ENCODE measurements at regions not wholly inside any gene's neighbourhood (a gene's known extent, or its start where the extent isn't known, plus 50 kb on each side); places are given as distances from the start of the nearest gene placed in this dataset.

- no peak for TF ChIP-seq CTCF (conservative IDR thresholded peaks at IDR 0.05; ENCODE audit: low read depth in 2 of 2)
- no peak for TF ChIP-seq JUNB (IDR thresholded peaks at IDR 0.05; ENCODE audit: unreplicated experiment)
- TF ChIP-seq REST (IDR thresholded peaks at IDR 0.05; ENCODE audit: unreplicated experiment) = no peak
- TF ChIP-seq CREB1 (CRISPR knock-in tag; IDR thresholded peaks at IDR 0.05; ENCODE audit: low read depth) = no peak
- no peak for TF ChIP-seq ZNF331 (CRISPR knock-in tag; IDR thresholded peaks at IDR 0.05; ENCODE audit: low read depth)
Measured at GRCh38 chr2:67838205-67838604, 224.6 kb downstream of the C1D start (continued).

GRCh38 chr2:67839242-67839641 lies 223.6 kb downstream of the C1D start:
- Histone ChIP-seq H3K4me2 (no peak overlapping the region), H4K20me1 (replicated peaks; ENCODE audit: insufficient read depth) (no peaks in the 10 kb centered on the region), H3K27me3 (ENCODE audit: insufficient read depth) (no peaks in the 10 kb centered on the region), H2AFZ (no peak overlapping the region), H3K4me1 (ENCODE audit: insufficient read depth) (no peaks in the 10 kb centered on the region), H3K4me3 (no peak overlapping the region), H3K36me3 (ENCODE audit: insufficient read depth) (no peaks in the 10 kb centered on the region), H3K79me2 (replicated peaks; ENCODE audit: insufficient read depth) (no peaks in the 10 kb centered on the region), H3K9me2 (ENCODE audit: insufficient read depth) (no peaks in the 10 kb centered on the region), H3K27ac (ENCODE audit: low read depth) (no peak overlapping the region), H3F3A (replicated peaks; ENCODE audit: low read depth) (no peaks in the 10 kb centered on the region)
- Mint-ChIP-seq H3K27ac (no peak overlapping the region), H3K36me3 (ENCODE audit: low read depth) (no peaks in the 10 kb centered on the region), H3K4me1 (no peaks in the 10 kb centered on the region; the same call in 2 of the 3 replicates), H3K9me3 (no peaks in the 10 kb centered on the region; the same call in 2 of the 3 replicates), H3K4me3 (no peak overlapping the region), H3K27me3 (ENCODE audit: insufficient read depth, low read depth, poor library complexity) (no peaks in the 10 kb centered on the region)
- ATAC-seq = no peak
- DNase-seq (ENCODE audit: low spot score) = no peak
- TF ChIP-seq CTCF (conservative IDR thresholded peaks at IDR 0.05; ENCODE audit: low read depth in 2 of 2) (no peak), ZNF331 (CRISPR knock-in tag; IDR thresholded peaks at IDR 0.05; ENCODE audit: low read depth) (no peak), NANOG (IDR thresholded peaks at IDR 0.05; ENCODE audit: borderline replicate concordance) (no peak), EZH2phosphoT487 (IDR thresholded peaks at IDR 0.05; ENCODE audit: unreplicated experiment) (no peak), ZNF462 (CRISPR knock-in tag; IDR thresholded peaks at IDR 0.05) (no peak), ZNF114 (CRISPR knock-in tag; IDR thresholded peaks at IDR 0.05) (no peak)
